ENCODE measurements at regions not wholly inside any gene's neighbourhood (a gene's known extent, or its start where the extent isn't known, plus 50 kb on each side); places are given as distances from the start of the nearest gene placed in this dataset.

DNA sequence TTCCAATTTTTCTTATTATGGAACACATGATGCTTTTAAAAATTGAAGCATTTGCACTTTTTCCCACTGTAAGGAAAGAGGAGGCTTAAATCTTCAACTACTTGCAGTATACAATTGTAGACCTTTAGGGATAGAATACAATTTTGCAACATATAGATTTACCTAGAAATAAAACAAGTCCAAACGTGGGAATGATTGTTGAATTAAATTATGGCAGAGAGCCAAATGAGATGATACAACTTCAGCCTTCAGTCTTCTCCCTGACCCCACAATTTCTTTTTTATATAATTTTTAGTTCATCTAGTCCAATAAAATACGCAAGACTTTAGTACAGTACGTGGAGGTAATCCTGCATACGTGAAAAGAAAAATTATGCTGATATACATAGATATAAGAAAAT, 666.5 kb downstream of the SLC16A7 start:
- no peak overlapping the region for H3K4me2 ChIP-seq (ENCODE audit: low read length)
- no peak overlapping the region for H3K9ac ChIP-seq
- no peak overlapping the region for H2AFZ ChIP-seq
- no peaks in the 10 kb centered on the region for H3K27me3 ChIP-seq (ENCODE audit: control insufficient read depth, insufficient read depth, low read length)
- H3K4me1 ChIP-seq, result no peaks in the 10 kb centered on the region
- no peaks in the 10 kb centered on the region for H3K36me3 ChIP-seq (ENCODE audit: control insufficient read depth, insufficient read depth, low read length)
- H3K27ac ChIP-seq, result no peak overlapping the region
- TF ChIP-seq, protein P1, sequence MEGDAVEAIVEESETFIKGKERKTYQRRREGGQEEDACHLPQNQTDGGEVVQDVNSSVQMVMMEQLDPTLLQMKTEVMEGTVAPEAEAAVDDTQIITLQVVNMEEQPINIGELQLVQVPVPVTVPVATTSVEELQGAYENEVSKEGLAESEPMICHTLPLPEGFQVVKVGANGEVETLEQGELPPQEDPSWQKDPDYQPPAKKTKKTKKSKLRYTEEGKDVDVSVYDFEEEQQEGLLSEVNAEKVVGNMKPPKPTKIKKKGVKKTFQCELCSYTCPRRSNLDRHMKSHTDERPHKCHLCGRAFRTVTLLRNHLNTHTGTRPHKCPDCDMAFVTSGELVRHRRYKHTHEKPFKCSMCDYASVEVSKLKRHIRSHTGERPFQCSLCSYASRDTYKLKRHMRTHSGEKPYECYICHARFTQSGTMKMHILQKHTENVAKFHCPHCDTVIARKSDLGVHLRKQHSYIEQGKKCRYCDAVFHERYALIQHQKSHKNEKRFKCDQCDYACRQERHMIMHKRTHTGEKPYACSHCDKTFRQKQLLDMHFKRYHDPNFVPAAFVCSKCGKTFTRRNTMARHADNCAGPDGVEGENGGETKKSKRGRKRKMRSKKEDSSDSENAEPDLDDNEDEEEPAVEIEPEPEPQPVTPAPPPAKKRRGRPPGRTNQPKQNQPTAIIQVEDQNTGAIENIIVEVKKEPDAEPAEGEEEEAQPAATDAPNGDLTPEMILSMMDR (IDR thresholded peaks at IDR 0.05), result no peak
- H3K79me2 ChIP-seq, result no peaks in the 10 kb centered on the region
- H3K4me3 ChIP-seq (ENCODE audit: low read depth, low read length), result no peak overlapping the region
- peaks cover 4% of the 10 kb centered on the region for H3K9me3 ChIP-seq (ENCODE audit: control insufficient read depth, low read length)

DNA sequence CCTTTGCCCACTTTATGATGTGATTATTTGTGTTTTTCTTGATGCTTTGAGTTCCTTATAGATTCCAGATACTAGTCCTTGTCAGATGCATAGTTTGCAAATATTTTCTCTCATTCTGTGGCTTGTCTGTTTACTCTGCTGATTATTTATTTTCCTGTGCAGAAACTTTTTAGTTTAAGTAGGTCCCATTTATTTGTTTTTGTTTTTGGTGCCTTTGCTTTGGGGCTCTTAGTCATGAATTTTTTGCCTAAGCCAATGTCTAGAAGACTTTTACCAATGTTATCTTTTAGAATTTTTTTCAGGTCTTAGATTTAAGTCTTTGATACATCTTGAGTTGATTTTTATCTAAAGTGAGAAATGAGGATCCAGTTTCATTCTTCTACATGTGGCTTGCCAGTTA, 667.3 kb downstream of the SLC16A7 start:
- H3K27ac ChIP-seq, result no peak overlapping the region
- H3K4me2 ChIP-seq (ENCODE audit: low read length), result no peak overlapping the region
- H3K4me1 ChIP-seq, result no peaks in the 10 kb centered on the region
- H3K36me3 ChIP-seq (ENCODE audit: control insufficient read depth, insufficient read depth, low read length), result no peaks in the 10 kb centered on the region
- no peak overlapping the region for H3K4me3 ChIP-seq (ENCODE audit: low read depth, low read length)
- H2AFZ ChIP-seq, result no peak overlapping the region
- H3K79me2 ChIP-seq, result no peaks in the 10 kb centered on the region
- TF ChIP-seq, protein P1 (IDR thresholded peaks at IDR 0.05), result no peak
- H3K27me3 ChIP-seq (ENCODE audit: control insufficient read depth, insufficient read depth, low read length), result no peaks in the 10 kb centered on the region
- H3K9ac ChIP-seq, result no peak overlapping the region
- H3K9me3 ChIP-seq (ENCODE audit: control insufficient read depth, low read length), result peaks cover 4% of the 10 kb centered on the region

DNA sequence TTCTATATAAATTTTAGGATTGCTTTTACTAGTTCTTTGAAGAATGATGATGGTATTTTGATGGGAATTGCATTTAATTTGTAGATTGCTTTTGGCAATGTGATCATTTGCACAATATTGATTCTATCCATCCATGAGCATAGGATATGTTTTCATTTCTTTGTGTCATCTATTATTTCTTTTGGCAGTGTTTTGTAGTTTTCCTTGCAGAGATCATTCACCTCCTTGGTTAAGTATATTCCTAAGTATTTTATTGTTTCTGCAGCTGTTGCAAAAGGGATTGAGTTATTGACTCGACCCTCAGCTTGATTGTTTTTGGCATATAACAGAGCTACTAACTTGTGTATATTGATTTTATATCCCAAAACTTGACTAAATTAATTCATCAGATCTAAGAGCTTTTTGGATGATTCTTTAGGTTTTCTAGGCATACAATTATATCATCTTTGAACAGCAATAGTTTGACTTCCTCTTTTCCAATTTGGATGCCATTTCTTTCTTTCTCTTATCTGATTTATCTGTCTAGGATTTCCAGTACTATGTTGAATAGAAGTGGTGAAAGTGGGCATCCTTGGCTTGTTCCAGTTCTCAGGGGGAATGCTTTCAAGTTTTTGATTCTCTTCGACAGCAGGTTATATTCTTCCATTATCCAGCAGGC, 668.1 kb downstream of the SLC16A7 start:
- Histone ChIP-seq H3K79me2 (no peaks in the 10 kb centered on the region), H3K4me3 (ENCODE audit: low read depth, low read length) (no peak overlapping the region), H3K4me2 (ENCODE audit: low read length) (no peak overlapping the region), H3K9me3 (ENCODE audit: control insufficient read depth, low read length) (peaks cover 4% of the 10 kb centered on the region), H2AFZ (no peak overlapping the region), H3K27me3 (ENCODE audit: control insufficient read depth, insufficient read depth, low read length) (no peaks in the 10 kb centered on the region), H3K27ac (no peak overlapping the region), H3K36me3 (ENCODE audit: control insufficient read depth, insufficient read depth, low read length) (no peaks in the 10 kb centered on the region), H3K4me1 (no peaks in the 10 kb centered on the region), H3K9ac (no peak overlapping the region)
- TF ChIP-seq, protein P1 (IDR thresholded peaks at IDR 0.05), result no peak

DNA sequence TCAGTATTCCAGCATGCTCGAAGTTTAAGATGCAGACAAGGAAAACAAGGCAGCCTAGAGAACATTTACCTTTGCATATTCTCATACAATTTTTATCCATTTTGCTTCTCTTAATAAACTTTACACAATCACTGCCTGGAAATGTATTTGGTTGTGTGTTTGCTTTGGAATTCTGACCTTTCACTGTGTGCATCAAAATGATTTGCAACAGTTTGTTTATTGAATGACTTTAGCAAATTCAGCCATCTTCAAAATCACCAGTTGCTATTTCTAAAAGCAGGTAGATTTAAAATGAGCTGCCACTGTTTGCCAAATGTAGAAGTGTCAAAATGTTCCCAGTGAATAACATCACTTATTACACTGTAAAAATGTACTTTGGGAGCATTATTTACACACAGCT, 669.9 kb downstream of the SLC16A7 start:
- Histone ChIP-seq H3K79me2 (no peaks in the 10 kb centered on the region), H3K9ac (no peak overlapping the region), H2AFZ (no peak overlapping the region), H3K4me1 (no peaks in the 10 kb centered on the region), H3K27me3 (ENCODE audit: control insufficient read depth, insufficient read depth, low read length) (no peaks in the 10 kb centered on the region), H3K27ac (no peak overlapping the region), H3K36me3 (ENCODE audit: control insufficient read depth, insufficient read depth, low read length) (no peaks in the 10 kb centered on the region), H3K4me2 (ENCODE audit: low read length) (no peak overlapping the region), H3K4me3 (ENCODE audit: low read depth, low read length) (no peak overlapping the region), H3K9me3 (ENCODE audit: control insufficient read depth, low read length) (peaks cover 4% of the 10 kb centered on the region)
- TF ChIP-seq, protein P1 (IDR thresholded peaks at IDR 0.05), result no peak

DNA sequence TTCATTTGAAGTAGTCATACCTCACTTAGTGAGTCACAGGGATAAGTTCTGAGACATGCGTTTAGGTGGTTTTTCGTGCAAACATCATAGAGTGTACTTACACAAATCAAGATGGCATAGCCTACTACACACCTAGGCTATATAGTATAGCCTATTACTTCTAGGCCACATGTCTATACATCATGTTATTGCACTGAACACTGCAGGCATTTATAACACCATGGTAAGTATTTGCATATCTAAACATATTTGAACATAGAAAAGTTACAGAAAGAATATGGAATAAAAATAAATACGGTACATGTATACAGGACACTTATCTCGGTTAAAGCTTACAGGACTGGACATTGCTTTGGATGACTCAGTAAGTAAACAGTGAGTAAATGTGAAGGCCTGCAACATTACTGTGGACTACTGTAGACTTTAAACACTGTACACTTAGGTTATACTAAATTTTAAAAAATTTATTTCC, 670.6 kb downstream of the SLC16A7 start:
- Histone ChIP-seq H3K27ac (no peak overlapping the region), H3K4me1 (no peaks in the 10 kb centered on the region), H3K9ac (no peak overlapping the region), H3K9me3 (ENCODE audit: control insufficient read depth, low read length) (peaks cover 4% of the 10 kb centered on the region), H2AFZ (no peak overlapping the region), H3K4me3 (ENCODE audit: low read depth, low read length) (no peak overlapping the region), H3K27me3 (ENCODE audit: control insufficient read depth, insufficient read depth, low read length) (no peaks in the 10 kb centered on the region), H3K4me2 (ENCODE audit: low read length) (no peak overlapping the region), H3K36me3 (ENCODE audit: control insufficient read depth, insufficient read depth, low read length) (no peaks in the 10 kb centered on the region), H3K79me2 (no peaks in the 10 kb centered on the region)
- TF ChIP-seq, protein P1 (IDR thresholded peaks at IDR 0.05), result no peak
